ENCODE measurements at regions not wholly inside any gene's neighbourhood (a gene's known extent, or its start where the extent isn't known, plus 50 kb on each side); places are given as distances from the start of the nearest gene placed in this dataset.

DNA sequence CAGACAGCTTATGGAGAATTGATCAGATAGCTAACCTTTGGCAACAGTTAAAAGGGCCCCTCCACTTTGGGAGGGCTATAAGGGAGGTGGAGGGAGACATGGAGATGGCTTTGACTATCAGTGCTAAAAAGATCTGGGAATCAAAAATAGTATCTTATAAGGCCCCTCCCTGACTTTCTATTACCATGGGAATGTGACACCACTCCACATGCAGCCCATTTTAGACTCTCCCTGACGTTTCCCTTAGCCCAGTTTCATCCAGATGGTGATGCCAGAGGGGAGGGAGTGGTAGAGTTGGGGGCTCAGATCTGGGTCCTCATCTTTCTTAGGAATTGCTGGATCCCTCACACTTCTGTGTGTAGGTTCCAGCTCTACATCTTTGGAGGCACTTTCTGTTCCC lies 200.0 kb upstream of the DTNBP1 start:
- Histone ChIP-seq H3K79me1 (ENCODE audit: insufficient read depth, low read depth, low read length, poor library complexity, severe bottlenecking) (no peaks in the 10 kb centered on the region), H3K56ac (ENCODE audit: insufficient read length, low read depth, low read length) (no peak overlapping the region), H3K18ac (ENCODE audit: insufficient read length, low read depth, low read length) (no peak overlapping the region), H3K23me2 (ENCODE audit: insufficient read length, low read depth, low read length, poor library complexity, severe bottlenecking) (no peaks in the 10 kb centered on the region), H2BK5ac (ENCODE audit: insufficient read length, low read length) (no peak overlapping the region), H3T11ph (ENCODE audit: low read length) (no peak overlapping the region), H2BK15ac (ENCODE audit: low read depth, low read length) (no peak overlapping the region), H4K8ac (replicated peaks; ENCODE audit: insufficient read length, low read depth, low read length) (no peak overlapping the region), H4K20me1 (ENCODE audit: control insufficient read depth, insufficient read depth, insufficient read length) (no peaks in the 10 kb centered on the region), H3K79me2 (ENCODE audit: insufficient read depth, low read length) (no peaks in the 10 kb centered on the region), H3K14ac (ENCODE audit: insufficient read depth, low read length) (no peak overlapping the region), H2AFZ (ENCODE audit: low read length) (no peak overlapping the region), H2BK20ac (ENCODE audit: low read depth, low read length, poor library complexity, severe bottlenecking) (no peak overlapping the region), H3K23ac (ENCODE audit: insufficient read length, low read depth, low read length) (no peak overlapping the region), H4K91ac (ENCODE audit: insufficient read length, low read depth, low read length) (no peak overlapping the region), H2BK120ac (ENCODE audit: low read depth, low read length, poor library complexity, severe bottlenecking) (no peak overlapping the region), H3K27ac (ENCODE audit: insufficient read length, low read depth, low read length) (no peak overlapping the region), H3K9me3 (ENCODE audit: control insufficient read depth, low read depth, low read length) (no peaks in the 10 kb centered on the region), H3K4me2 (ENCODE audit: insufficient read depth, insufficient read length, low read length) (no peak overlapping the region), H3K4ac (ENCODE audit: low read depth, low read length) (no peak overlapping the region), H3K9ac (ENCODE audit: extremely low read depth, insufficient read length, low read length) (no peak overlapping the region), H3K27me3 (ENCODE audit: insufficient read depth, low read length) (no peaks in the 10 kb centered on the region), H2AK5ac (ENCODE audit: insufficient read length, low read length) (no peak overlapping the region), H3K4me1 (ENCODE audit: insufficient read depth, low read length) (no peaks in the 10 kb centered on the region), H4K5ac (ENCODE audit: insufficient read length, low read depth, low read length) (no peak overlapping the region), H2BK12ac (ENCODE audit: insufficient read length, low read depth, low read length) (no peak overlapping the region)
- Mint-ChIP-seq H3K27ac (peak overlapping the region in 1 of 3 experiments; percentile 82; a peak in 1 of 7 replicates), H3K27me3 (ENCODE audit: low read depth) (no peaks in the 10 kb centered on the region), H3K4me3 (no peak overlapping the region), H3K36me3 (ENCODE audit: insufficient read depth in 1 of 3, low read depth in 3 of 3) (no peaks in the 10 kb centered on the region; a peak in 1 of 7 replicates), H3K4me1 (peaks cover 13 to 21% of the 10 kb centered on the region in 2 experiments), H3K9me3 (no peaks in the 10 kb centered on the region)
- DNase-seq, result no peak
- WGBS (ENCODE audit: extremely low coverage, insufficient read length, low lambda C conversion rate), result no CpG with 5 or more reads among the region's 1 CpG
- TF ChIP-seq, protein P1, sequence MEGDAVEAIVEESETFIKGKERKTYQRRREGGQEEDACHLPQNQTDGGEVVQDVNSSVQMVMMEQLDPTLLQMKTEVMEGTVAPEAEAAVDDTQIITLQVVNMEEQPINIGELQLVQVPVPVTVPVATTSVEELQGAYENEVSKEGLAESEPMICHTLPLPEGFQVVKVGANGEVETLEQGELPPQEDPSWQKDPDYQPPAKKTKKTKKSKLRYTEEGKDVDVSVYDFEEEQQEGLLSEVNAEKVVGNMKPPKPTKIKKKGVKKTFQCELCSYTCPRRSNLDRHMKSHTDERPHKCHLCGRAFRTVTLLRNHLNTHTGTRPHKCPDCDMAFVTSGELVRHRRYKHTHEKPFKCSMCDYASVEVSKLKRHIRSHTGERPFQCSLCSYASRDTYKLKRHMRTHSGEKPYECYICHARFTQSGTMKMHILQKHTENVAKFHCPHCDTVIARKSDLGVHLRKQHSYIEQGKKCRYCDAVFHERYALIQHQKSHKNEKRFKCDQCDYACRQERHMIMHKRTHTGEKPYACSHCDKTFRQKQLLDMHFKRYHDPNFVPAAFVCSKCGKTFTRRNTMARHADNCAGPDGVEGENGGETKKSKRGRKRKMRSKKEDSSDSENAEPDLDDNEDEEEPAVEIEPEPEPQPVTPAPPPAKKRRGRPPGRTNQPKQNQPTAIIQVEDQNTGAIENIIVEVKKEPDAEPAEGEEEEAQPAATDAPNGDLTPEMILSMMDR (conservative IDR thresholded peaks at IDR 0.05), result no peak
